Smooth muscle cell (in vitro differentiated cells): ENCODE measurements at regions not wholly inside any gene's neighbourhood (a gene's known extent, or its start where the extent isn't known, plus 50 kb on each side); places are given as distances from the start of the nearest gene placed in this dataset.

Experiments
- DNase-seq: peaks from one replicate; lab custom pipeline; 2025; ENCODE audit not compliant: unreplicated experiment; lab: John Stamatoyannopoulos, UW
- H2AFZ ChIP-seq: fragments of 200-600 bp; sonication (generic); 2 replicates; pipeline ENCODE4 v1.6.0; 2016; ENCODE audit warnings: antibody characterized with exemption, low read depth, mild to moderate bottlenecking
- H3F3A ChIP-seq: fragments of 200-600 bp; sonication (generic); 2 replicates; pipeline ENCODE4 v1.6.0; 2017; ENCODE audit warnings: antibody characterized with exemption, low read depth
- H3K27ac ChIP-seq: fragments of 200-600 bp; sonication (generic); 2 replicates; pipeline ENCODE4 v1.5.1; 2016; ENCODE audit warnings: low read depth, mild to moderate bottlenecking
- H3K27me3 ChIP-seq: fragments of 200-600 bp; sonication (generic); 2 replicates; pipeline ENCODE4 v1.6.1; 2016; ENCODE audit warnings: low read depth, mild to moderate bottlenecking
- H3K36me3 ChIP-seq: fragments of 200-600 bp; sonication (generic); 2 replicates; pipeline ENCODE4 v1.5.1; 2016; ENCODE audit warnings: low read depth
- H3K4me1 ChIP-seq: fragments of 200-600 bp; sonication (generic); 2 replicates; pipeline ENCODE4 v1.5.1; 2016; ENCODE audit warnings: low read depth
- H3K4me2 ChIP-seq: fragments of 200-600 bp; sonication (generic); 2 replicates; pipeline ENCODE4 v1.6.0; 2016; ENCODE audit warnings: mild to moderate bottlenecking
- H3K4me3 ChIP-seq: fragments of 200-600 bp; sonication (generic); 2 replicates; pipeline ENCODE4 v1.5.1; 2016; ENCODE audit warnings: mild to moderate bottlenecking
- H3K79me2 ChIP-seq: fragments of 200-600 bp; sonication (generic); 2 replicates; pipeline ENCODE4 v1.6.0; 2016; ENCODE audit warnings: low read depth, mild to moderate bottlenecking
- H3K9ac ChIP-seq: fragments of 200-600 bp; sonication (generic); 2 replicates; pipeline ENCODE4 v1.6.0; 2016; ENCODE audit warnings: low read depth
- H3K9me3 ChIP-seq: fragments of 200-600 bp; sonication (generic); replicated peaks from 2 replicates; pipeline ENCODE4 v1.5.1; 2016; ENCODE audit warnings: low read depth
- H4K20me1 ChIP-seq: fragments of 200-600 bp; sonication (generic); 2 replicates; pipeline ENCODE4 v1.6.0; 2016; ENCODE audit warnings: low read depth
- WGBS: methylation state at CpG from one replicate; pipeline ENCODE4 v1.1.7; 2016; ENCODE audit warnings: low lambda C conversion rate; 5-methylcytosine and 5-hydroxymethylcytosine counted together
- TF ChIP-seq, protein P1 (sequence below): fragments of 200-600 bp; sonication (generic); IDR thresholded peaks from 2 replicates; pipeline ENCODE4 v1.5.1; 2017; ENCODE audit warnings: borderline replicate concordance, mild to moderate bottlenecking, antibody characterized with exemption; ENCODE audit not compliant: insufficient read depth, poor library complexity, severe bottlenecking

DNA sequence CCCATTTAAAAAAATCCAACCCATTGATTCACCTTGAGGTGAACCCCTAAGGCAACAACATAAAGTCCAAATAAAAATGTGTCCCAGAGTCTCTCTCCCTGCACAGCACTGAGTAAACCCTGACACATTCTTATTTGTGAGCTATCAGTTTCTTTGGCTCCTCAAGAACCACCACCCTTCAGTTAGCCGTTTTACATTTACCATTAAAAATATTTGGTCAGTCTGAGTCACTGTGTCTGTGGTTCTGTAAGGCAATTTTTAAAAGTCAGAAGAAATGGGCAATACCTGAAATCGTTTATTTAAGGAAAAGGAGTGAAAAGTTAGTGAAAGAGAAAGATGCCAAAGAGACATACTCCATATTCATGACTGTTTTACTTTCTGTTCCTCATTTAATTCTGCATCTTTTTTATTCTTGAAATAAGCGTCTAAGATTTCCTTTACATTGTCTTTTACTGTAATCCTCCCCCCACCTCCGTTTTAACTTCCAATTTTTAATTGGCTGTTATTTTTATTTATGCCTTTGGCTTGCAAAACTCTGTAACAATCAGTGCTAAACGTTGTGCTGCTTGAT is 91.7 kb upstream of the IVNS1ABP start:
- Histone ChIP-seq H3F3A (no peaks in the 10 kb centered on the region), H3K27me3 (no peaks in the 10 kb centered on the region), H2AFZ (peak overlapping the region; percentile 22), H3K4me1 (peaks cover 6% of the 10 kb centered on the region), H3K4me3 (no peak overlapping the region), H3K9me3 (no peaks in the 10 kb centered on the region), H3K36me3 (no peaks in the 10 kb centered on the region), H3K27ac (peak overlapping the region; percentile 35), H3K79me2 (no peaks in the 10 kb centered on the region), H3K9ac (no peak overlapping the region), H4K20me1 (no peaks in the 10 kb centered on the region), H3K4me2 (peak overlapping the region; percentile 41)
- no peak for DNase-seq
- TF ChIP-seq, protein P1, sequence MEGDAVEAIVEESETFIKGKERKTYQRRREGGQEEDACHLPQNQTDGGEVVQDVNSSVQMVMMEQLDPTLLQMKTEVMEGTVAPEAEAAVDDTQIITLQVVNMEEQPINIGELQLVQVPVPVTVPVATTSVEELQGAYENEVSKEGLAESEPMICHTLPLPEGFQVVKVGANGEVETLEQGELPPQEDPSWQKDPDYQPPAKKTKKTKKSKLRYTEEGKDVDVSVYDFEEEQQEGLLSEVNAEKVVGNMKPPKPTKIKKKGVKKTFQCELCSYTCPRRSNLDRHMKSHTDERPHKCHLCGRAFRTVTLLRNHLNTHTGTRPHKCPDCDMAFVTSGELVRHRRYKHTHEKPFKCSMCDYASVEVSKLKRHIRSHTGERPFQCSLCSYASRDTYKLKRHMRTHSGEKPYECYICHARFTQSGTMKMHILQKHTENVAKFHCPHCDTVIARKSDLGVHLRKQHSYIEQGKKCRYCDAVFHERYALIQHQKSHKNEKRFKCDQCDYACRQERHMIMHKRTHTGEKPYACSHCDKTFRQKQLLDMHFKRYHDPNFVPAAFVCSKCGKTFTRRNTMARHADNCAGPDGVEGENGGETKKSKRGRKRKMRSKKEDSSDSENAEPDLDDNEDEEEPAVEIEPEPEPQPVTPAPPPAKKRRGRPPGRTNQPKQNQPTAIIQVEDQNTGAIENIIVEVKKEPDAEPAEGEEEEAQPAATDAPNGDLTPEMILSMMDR: no peak
- 66% methylated on average over 5 of the region's 5 CpGs for WGBS

DNA sequence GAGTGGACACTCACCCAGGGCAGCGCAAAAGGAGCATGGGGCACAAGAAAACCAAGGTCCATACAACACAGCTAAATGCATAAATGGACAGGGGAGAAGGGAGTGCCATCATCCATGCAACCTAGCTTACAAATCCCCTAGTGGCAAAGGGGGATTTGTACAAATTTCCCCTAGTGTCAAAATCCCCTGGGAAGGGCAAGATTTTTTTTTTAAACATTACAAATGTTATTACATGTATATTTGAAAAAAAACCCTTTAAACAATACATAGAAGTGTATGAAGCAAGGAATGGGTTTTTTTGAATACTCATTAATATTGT is 89.6 kb upstream of the IVNS1ABP start:
- TF ChIP-seq, protein P1: no peak
- H3K27me3 ChIP-seq: no peaks in the 10 kb centered on the region
- no peak for DNase-seq
- no peak overlapping the region for H3K4me2 ChIP-seq
- H3K9me3 ChIP-seq: no peaks in the 10 kb centered on the region
- peaks cover 14% of the 10 kb centered on the region for H3K4me1 ChIP-seq
- no peak overlapping the region for H2AFZ ChIP-seq
- no peak overlapping the region for H3K4me3 ChIP-seq
- H3F3A ChIP-seq: no peaks in the 10 kb centered on the region
- WGBS: 100% methylated on average over 1 of the region's 1 CpG
- no peak overlapping the region for H3K27ac ChIP-seq
- H3K9ac ChIP-seq: no peak overlapping the region
- no peaks in the 10 kb centered on the region for H3K79me2 ChIP-seq
- no peaks in the 10 kb centered on the region for H4K20me1 ChIP-seq
- H3K36me3 ChIP-seq: no peaks in the 10 kb centered on the region

DNA sequence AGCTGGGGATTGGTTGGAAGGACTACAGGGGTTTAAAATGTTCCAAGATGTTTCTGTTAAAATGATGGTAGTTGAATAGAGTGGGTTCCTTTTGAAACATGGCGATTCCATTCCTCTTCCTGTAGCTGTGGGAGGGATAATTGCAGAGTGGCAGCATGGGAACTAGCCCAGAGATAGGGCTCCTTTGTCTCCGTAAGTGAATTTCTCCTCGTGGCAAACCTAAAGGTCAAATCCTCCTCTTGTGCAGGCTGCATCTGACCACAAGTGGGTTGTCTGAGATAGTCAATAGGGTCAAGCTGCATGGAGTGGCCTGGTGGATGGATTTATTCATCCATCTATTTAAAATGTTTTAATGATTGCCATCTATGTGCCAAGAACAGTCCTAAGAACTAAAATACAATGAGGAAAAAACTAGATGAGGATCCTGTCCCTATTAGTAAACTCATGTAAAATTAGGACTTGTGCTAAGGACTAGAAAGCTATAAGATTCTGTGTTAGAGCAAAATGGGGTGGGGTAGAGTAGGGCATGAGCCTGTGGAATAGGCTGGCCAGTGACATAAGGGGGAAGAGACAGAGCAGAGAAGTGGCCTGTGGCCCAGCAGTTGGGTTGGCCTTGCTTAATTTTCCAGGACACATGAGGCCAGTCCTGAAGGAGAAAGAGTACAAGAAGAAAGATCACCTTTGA is 89.1 kb upstream of the IVNS1ABP start:
- no peak for DNase-seq
- Histone ChIP-seq H3K27ac (no peak overlapping the region), H3K4me2 (no peak overlapping the region), H3K36me3 (no peaks in the 10 kb centered on the region), H3K4me1 (peaks cover 19% of the 10 kb centered on the region), H3K27me3 (no peaks in the 10 kb centered on the region), H3K79me2 (no peaks in the 10 kb centered on the region), H3K9ac (no peak overlapping the region), H3K4me3 (no peak overlapping the region), H3F3A (no peaks in the 10 kb centered on the region), H2AFZ (no peak overlapping the region), H3K9me3 (no peaks in the 10 kb centered on the region), H4K20me1 (no peaks in the 10 kb centered on the region)
- TF ChIP-seq, protein P1: no peak
- 55% methylated on average over 3 of the region's 3 CpGs for WGBS
